ENCODE measurements at regions not wholly inside any gene's neighbourhood (a gene's known extent, or its start where the extent isn't known, plus 50 kb on each side); places are given as distances from the start of the nearest gene placed in this dataset.

GRCh38 chr16:59487067-59487466 is 753.0 kb upstream of the GOT2 start:
- POLR2A ChIA-PET, result no interaction called here
- Histone ChIP-seq H3K36me3 (ENCODE audit: control insufficient read depth, insufficient read depth, low read length) (no peaks in the 10 kb centered on the region), H3K79me2 (ENCODE audit: control insufficient read depth, insufficient read depth, low read length) (no peaks in the 10 kb centered on the region), H3K4me2 (ENCODE audit: insufficient read depth, low read length) (no peak overlapping the region), H4K20me1 (replicated peaks; ENCODE audit: control insufficient read depth, insufficient read depth, low read length) (no peaks in the 10 kb centered on the region), H2AFZ (ENCODE audit: low read depth, low read length) (no peak overlapping the region), H3K4me3 (no peak overlapping the region), H3K27ac (ENCODE audit: extremely low read depth, low read depth, low read length) (no peak overlapping the region), H3K9me1 (ENCODE audit: control insufficient read depth, insufficient read depth, low read length) (no peaks in the 10 kb centered on the region), H3K4me1 (replicated peaks in 1 of 2; ENCODE audit: control insufficient read depth in 2 of 2, insufficient read depth in 2 of 2, low read length in 2 of 2) (no peaks in the 10 kb centered on the region), H3K9ac (ENCODE audit: insufficient read depth in 1 of 2, low read depth in 2 of 2, low read length in 2 of 2) (no peak overlapping the region), H3K27me3 (ENCODE audit: control insufficient read depth in 2 of 2, insufficient read depth in 2 of 2, low read length in 2 of 2) (no peaks in the 10 kb centered on the region), H3K9me3 (replicated peaks; ENCODE audit: control insufficient read depth, insufficient read depth, low read depth, low read length) (no peaks in the 10 kb centered on the region)
- CTCF ChIA-PET (ENCODE audit: low intra/inter-chr PET ratio), result no interaction called here
- no TSS peak for BruUV-seq (replicated peaks)
- intact Hi-C loops (cut with micrococcal nuclease) (no loop called here), in situ Hi-C loops (cut with MboI) (no loop called here)
- no peak for DNase-seq (ENCODE audit: extremely low read depth in 1 of 4, low spot score in 3 of 4)
- TF ChIP-seq ZNF316 (IDR thresholded peaks at IDR 0.05), result peak; percentile 59
- TF ChIP-seq MAFK (IDR thresholded peaks at IDR 0.05; ENCODE audit: low read length), result 0 out of 2 replicates have a peak, but pooled peaks have one; percentile 15
- peak; percentile 32 for TF ChIP-seq MAFG (tag; conservative IDR thresholded peaks at IDR 0.05)
- no peak for TF ChIP-seq CXXC5 (CRISPR knock-in tag; IDR thresholded peaks at IDR 0.05)
- no peak for TF ChIP-seq MEF2D (tag; conservative IDR thresholded peaks at IDR 0.05; ENCODE audit: low read depth)
- peak; percentile 36; the same call in 1 of the 2 replicates for TF ChIP-seq C11orf30 (IDR thresholded peaks at IDR 0.05; ENCODE audit: low read depth)
- no peak for TF ChIP-seq CBX2 (IDR thresholded peaks at IDR 0.05; ENCODE audit: insufficient read depth, low read length, poor library complexity, severe bottlenecking)
- no peak for TF ChIP-seq SUPT5H (IDR thresholded peaks at IDR 0.05)
- TF ChIP-seq MEIS2 (IDR thresholded peaks at IDR 0.05; ENCODE audit: partially characterized antibody), result no peak
- 0 out of 2 replicates have a peak, but pooled peaks have one; percentile 17 for TF ChIP-seq MAFF (IDR thresholded peaks at IDR 0.05; ENCODE audit: low read length)
- 3% methylated on average over 2 of the region's 2 CpGs for WGBS (ENCODE audit: insufficient coverage, low coverage, missing lambda C conversion rate)
- no peak for FAIRE-seq
- ATAC-seq, result no peak
